ENCODE measurements at regions not wholly inside any gene's neighbourhood (a gene's known extent, or its start where the extent isn't known, plus 50 kb on each side); places are given as distances from the start of the nearest gene placed in this dataset.

GRCh38 chr7:68015978-68016532, 1019.4 kb downstream of the TYW1 start (continued):
- TF ChIP-seq CTCF (conservative IDR thresholded peaks at IDR 0.05; ENCODE audit: low read depth in 2 of 2) (no peak), NANOG (IDR thresholded peaks at IDR 0.05; ENCODE audit: borderline replicate concordance) (no peak), POLR2AphosphoS5 (IDR thresholded peaks at IDR 0.05; ENCODE audit: low read depth) (no peak), REST (IDR thresholded peaks at IDR 0.05; ENCODE audit: unreplicated experiment) (no peak), EZH2 (IDR thresholded peaks at IDR 0.05; ENCODE audit: low read depth, unreplicated experiment) (no peak), EZH2phosphoT487 (IDR thresholded peaks at IDR 0.05; ENCODE audit: unreplicated experiment) (no peak), JUNB (IDR thresholded peaks at IDR 0.05; ENCODE audit: unreplicated experiment) (no peak), ETS1 (IDR thresholded peaks at IDR 0.05) (no peak), ZNF114 (CRISPR knock-in tag; IDR thresholded peaks at IDR 0.05) (no peak), CREB1 (CRISPR knock-in tag; IDR thresholded peaks at IDR 0.05; ENCODE audit: low read depth) (no peak)

DNA sequence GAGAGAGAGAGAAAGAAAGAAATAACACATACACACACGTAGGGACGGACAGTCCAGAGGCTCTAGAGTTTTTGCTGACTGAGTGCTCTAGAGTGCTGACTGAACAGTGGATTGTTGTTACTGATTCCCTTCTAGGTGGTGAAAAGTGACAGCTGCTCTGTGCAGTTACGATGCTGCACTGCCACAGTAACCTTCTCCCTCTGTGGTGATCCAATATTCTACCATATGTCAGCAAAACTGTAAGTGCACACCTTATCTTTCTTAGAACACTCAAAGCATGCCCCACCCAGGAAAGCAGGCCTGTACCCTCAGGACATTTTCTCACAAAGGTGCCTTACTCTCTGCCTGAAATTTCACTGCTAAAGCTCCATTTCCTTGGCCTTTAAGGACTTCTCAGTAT, 1023.5 kb downstream of the TYW1 start:
- Mint-ChIP-seq H3K27ac (no peak overlapping the region), H3K9me3 (peaks cover 95% of the 10 kb centered on the region), H3K4me3 (no peak overlapping the region), H3K27me3 (ENCODE audit: insufficient read depth, low read depth, poor library complexity) (peaks cover 2% of the 10 kb centered on the region), H3K4me1 (no peaks in the 10 kb centered on the region), H3K36me3 (ENCODE audit: low read depth) (peaks cover 32% of the 10 kb centered on the region)
- H3K79me2 ChIP-seq (replicated peaks; ENCODE audit: insufficient read depth): no peaks in the 10 kb centered on the region
- H3K4me2 ChIP-seq: no peak overlapping the region
- no peak overlapping the region for H3K27ac ChIP-seq (ENCODE audit: low read depth)
- no peaks in the 10 kb centered on the region; the same call in 1 of the 2 replicates for H3K36me3 ChIP-seq (ENCODE audit: insufficient read depth)
- DNase-seq (ENCODE audit: low spot score) (no peak), ATAC-seq (no peak)
- H3F3A ChIP-seq (replicated peaks; ENCODE audit: low read depth): no peaks in the 10 kb centered on the region
- no peak overlapping the region for H3K4me3 ChIP-seq
- no peak overlapping the region for H2AFZ ChIP-seq
- no peaks in the 10 kb centered on the region for H3K4me1 ChIP-seq (ENCODE audit: insufficient read depth)
- H3K27me3 ChIP-seq (ENCODE audit: insufficient read depth): no peaks in the 10 kb centered on the region
- H3K9me2 ChIP-seq (ENCODE audit: insufficient read depth): no peaks in the 10 kb centered on the region
- H4K20me1 ChIP-seq (replicated peaks; ENCODE audit: insufficient read depth): no peaks in the 10 kb centered on the region
- TF ChIP-seq ZNF331 (CRISPR knock-in tag; IDR thresholded peaks at IDR 0.05; ENCODE audit: low read depth): no peak
- no peak for TF ChIP-seq ZNF462 (CRISPR knock-in tag; IDR thresholded peaks at IDR 0.05)
